IPS-NIHi7 (cell line): ENCODE measurements at regions not wholly inside any gene's neighbourhood (a gene's known extent, or its start where the extent isn't known, plus 50 kb on each side); places are given as distances from the start of the nearest gene placed in this dataset.

Source experiments
- DNase-seq: peaks from one replicate; pipeline ENCODE4 v3.0.0; 2012; ENCODE audit warnings: mixed read lengths; ENCODE audit errors: extremely low spot score

DNA sequence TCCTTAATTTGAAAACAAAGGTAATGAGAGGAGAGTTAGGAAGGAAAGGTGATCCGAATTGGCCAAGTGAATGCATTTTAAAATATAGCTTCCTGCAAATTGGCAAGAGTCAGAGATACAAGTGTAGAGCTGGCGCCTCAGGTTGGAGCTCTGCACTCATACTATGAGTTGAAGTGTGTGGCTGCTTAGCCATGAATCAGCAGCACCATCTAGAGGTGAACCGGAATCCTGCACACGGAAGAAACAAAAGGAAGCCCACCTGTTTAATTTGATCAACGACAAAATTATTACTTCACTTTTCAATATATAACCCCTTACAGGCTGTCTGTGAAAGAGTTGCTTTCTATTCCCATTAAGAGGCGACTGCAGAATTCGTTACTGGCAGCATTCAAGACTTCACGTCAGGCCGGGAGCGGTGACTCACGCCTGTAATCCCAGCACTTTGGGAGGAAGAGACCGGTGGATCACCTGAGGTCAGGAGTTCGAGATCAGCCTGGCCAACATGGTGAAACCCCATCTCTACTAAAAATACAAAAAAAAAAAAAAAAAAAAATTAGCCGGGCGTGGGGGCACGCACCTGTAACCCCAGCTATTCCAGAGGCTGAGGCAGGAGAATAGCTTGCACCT is 1253.7 kb upstream of the CDH8 start:
- DNase-seq = peak; percentile 72

DNA sequence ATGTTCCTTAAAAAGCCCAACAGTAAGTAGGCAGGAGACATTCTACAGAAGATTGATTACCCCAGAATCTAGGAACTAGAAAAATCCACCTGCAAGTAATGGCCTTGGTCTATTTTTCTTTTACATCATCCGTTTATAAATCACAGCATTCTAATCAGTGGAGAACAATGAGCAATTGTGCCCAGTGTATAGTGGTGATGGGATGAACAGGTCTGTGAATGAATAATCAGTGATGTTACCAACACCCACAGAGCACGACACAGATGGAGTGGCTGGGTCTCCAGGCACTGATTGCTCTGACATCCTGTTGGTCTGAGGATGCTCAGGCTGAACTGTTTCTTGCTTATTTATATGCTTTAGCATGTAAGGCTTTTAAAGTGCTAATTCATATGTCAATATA is 1251.2 kb upstream of the CDH8 start:
- DNase-seq = no peak

DNA sequence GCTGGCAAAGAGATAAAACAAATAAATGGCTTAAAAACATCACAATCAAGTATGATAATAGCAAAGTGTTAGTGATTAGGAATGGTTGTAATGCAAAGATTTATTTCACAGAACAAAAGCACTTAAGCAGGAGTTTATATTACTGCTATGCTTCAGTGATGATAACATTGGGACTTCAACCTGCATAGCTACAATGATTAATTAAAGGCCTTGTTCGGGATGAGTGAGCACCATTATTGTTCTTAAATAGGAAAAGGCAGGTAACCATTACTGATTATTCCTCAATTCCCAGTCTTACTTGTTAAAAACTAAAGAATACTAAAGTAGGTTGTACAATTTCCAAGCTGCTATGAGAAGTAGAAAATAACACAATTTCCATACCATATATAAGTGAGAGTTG is 1247.5 kb upstream of the CDH8 start:
- DNase-seq = no peak

DNA sequence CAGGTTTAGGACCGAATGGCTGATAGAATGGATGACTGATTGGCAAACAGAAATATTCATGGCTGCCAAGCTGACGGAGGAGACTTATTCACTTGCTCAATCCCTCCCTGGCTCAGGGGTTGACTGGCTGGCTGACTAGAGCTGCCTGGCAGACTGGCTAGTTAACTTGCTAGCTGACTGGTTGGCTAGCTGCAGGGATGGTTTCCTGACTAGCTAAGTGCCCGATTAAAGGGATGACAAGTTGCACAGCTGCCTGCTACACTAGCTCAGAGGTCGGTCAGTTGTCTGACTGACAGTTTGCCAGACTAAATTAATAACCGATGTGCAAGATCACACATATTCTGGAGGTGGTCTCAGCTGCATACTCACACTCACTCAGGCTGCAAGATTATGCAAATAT is 1208.4 kb upstream of the CDH8 start:
- DNase-seq = no peak

DNA sequence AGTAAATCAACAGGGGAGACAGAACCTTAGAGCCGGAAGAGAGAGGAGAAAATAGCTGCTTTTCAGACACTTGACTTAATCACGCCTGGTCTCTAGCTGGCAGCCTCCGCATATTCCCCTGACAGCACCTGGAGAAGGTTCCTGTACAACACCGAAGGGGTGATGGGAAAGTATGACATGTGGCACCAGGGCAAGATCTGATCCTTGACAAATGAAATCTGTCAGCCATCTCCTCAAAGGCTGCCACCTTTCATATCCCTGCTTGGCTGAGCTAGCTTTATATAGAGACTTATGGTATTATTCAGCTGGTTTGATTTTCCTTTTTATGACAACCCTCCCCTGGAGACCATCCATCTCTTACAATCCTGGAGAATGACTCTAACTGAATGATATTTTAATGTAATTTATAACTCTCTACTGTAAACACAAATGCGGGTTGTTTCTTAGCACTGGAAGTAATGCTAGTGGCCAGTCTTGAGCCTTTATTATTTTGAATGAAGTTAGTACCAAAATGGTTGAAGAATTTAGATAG is 1205.3 kb upstream of the CDH8 start:
- DNase-seq = no peak

DNA sequence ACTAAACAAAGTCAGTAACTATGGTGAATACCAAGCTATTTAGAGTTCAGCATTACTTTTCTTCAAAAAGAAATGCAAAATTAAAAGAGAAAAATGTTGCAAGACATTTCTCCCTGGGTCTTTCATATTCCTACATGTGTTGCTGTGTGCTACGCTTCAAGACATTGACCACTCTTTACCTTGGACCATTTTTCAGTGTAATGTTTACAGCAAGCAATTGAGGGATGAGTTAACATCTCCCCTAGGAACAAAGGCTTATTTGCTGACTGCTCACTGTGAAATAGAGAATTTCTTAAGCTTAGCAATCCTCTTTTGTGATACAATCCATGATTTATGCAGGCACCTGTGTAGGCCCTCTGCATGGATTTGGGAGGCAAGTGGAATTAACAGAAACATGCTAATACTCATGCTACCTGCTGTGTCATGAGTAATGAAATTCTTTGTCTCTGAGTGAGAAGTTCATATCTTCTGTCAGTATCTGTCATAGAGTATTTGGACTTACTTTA is 1202.9 kb upstream of the CDH8 start:
- no peak for DNase-seq

DNA sequence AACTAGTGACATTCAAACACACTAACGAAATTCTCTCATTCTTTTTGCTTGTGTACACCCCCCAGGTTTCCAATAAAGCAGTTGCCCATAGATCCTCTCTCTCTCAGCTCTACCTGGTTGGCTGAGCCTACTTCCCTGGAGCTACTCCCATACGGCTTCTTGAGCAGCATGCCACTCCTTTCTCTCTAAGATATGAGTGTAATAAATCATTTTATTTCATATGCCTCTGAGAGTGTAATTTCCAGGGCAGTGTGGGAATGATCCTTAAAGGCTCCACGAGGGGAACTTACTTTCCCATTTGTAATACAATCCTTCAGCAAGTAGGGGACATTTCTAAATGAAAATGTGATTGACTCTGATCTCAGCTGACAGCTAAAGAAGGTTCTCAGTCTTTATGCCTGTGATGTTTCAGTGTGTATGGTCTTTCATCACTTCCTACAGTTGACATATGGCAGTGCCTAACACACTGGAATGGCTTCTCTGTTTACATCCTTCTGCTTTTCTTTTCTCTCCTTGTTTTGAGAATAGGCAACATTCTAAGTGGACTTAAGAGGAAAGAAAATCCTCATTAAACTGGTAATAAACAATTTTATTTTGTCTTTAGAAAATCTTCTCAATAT is 1194.3 kb upstream of the CDH8 start:
- no peak for DNase-seq

DNA sequence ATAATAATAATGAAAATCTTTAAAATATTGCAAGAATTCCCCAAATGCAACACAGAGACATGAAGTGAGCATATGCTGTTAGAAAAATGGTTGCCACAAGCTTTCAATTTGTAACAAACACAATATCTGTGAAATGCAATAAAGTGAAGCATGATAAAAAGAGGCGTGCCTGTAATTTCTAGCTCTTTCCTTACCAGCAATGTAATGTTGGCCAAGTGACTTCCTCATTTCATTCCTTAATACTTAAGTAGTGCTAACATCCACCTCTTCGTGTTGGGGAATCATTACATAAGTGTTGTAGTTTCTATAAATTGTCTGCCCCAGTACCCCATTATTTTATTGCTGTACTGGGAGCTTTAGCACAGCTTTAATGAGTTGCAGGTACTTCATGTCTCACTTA is 1192.0 kb upstream of the CDH8 start:
- no peak for DNase-seq

DNA sequence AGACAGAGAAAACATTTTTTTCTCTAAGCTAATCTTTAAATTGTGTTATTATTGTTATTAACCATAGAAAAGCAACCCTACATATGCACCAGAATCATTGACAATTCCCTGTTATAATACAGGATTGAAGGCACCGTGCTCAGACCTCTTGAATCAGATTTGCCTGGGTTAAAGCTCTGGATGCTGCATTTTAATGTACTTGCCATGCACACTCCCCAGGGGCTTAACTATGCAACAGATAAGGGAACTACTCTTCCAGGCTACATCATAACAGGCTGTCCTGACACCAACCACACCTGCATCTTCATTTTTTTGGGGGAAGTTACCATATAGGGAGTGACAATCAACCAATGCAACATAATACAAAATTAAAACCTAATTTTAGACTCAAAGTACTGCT is 1187.6 kb upstream of the CDH8 start:
- no peak for DNase-seq

DNA sequence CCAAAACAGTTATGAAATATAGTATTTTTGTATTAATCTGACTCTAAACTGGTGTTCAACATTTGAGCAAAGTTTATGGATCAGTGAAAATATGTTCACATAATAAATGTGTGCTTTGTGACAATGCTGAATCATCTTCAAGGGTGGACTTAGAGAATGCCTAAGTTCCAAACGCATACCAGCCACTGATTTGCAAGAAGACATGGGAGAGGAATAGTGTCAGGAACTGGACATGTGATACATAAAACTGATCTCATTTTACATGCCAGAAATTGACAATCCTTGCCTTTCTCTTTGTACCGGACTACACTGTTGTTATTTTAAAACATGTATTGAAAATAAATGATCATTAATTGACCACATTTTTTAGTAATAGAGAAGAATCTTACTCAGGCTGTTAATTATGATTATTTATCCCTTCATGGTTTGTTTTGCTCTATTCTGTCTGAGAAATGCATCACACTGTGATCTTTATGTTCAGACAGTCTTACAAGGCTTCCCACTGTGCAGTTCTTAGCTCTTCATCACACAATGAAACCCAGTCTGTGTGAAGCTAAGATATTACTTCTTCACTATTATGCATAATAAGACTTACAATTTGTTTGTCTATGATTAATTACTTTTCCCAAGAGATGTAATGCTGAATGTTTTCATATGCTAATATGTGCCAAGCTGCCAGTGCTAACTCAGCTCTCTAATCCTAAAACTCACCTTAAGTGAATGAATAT is 1180.6 kb upstream of the CDH8 start:
- DNase-seq = no peak

DNA sequence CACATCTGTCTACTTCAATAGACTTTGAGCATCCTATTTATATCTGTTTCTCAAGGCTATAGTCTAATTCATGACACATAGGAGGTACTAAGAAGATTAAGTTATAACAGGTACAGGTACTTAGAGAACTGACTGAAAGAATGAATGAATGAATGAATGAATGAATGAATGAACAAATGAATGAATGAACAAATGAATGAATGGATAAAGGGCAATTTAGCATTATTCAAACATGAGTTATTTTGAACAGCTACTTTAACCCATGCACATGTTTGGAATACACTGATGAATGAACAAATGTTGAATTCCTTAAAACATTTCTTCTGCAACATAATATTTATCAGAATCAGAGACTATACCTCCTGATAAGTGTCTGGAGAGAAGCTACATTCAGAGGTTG is 1165.6 kb upstream of the CDH8 start:
- no peak for DNase-seq

DNA sequence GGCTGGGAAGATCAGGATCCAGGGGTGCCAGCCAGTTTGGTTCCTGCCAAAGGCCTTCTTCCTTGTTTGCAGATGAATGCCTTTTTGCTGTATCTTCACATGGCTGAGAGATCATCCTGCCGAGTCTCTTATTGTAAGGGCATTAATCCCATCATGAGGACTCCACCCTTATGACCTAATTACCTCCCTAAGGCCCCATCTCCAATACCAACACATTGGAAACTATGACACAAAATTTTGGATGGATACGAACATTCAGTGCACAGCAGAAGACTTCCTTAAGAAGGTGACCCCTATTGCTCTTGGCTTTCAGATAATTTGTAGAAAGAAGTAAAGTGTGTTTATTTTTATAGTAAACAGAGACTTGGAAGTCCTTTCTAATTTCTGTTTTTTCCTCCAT is 1164.7 kb upstream of the CDH8 start:
- no peak for DNase-seq

DNA sequence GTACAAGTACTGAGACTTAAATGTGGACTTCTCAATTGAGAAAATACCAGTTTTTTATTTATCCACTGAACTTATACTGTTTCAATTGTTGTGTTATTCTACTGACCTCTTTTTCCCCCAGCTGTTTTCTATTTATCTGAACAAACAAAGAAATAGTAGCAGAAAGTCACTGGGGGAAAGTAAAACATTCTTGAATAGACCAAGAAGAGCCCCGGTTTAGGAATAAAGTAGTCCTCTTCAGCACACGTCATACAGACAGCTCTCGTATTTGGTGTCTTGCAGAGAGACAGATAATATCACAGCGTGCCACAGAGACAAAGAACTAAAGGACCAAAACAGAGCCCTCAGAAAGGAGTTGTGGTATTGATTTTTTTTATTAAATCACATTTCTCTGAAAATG is 1159.1 kb upstream of the CDH8 start:
- no peak for DNase-seq

DNA sequence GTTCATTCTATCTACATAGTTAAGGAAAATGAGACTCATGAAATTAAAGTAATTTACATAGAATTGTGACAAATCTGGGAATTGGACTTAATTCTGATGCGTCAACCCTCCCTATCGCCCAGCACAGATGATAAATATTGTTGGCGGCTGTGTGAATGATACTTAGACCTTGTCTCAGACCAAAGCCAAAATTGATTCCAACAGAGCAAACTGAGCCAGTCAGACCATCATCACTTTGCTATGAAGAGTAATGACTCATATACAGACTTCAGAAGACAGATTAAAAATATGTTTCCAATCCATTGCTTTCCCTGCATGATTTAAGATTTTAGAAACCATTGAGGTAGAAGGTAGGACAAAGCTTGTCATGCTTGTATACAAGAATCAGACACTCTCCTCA is 1156.7 kb upstream of the CDH8 start:
- DNase-seq = no peak

DNA sequence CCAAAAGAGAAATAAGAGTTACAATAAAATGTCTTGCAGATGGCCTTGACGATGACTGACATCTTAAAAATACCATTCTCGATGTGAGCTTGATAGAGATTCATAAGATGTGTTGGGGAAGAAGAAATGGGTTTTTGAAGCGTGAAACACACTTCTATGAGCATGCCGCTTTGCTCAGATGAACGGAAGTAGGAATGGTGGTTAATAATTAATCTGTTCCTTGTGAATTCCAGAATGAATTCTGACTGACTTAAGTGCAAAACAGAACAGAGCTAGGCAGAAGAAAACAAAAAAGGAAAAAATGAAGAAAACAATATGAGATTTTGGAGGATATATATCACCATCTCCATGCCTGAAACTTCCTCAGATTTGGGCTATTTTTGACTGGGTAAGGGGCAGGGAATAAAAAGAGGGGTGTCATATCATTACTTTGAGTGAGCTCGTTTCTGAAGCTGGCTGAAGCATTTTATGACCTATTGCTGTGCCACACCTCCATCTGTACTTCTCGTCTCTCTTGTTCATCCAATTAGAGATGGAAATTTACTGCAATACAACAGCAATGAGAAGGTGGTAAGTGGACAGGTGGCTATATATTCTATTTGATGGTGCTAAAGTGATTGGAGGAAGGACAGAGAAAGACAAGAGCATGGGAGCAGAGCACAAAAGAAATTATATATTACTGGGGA is 1152.0 kb upstream of the CDH8 start:
- DNase-seq = no peak

DNA sequence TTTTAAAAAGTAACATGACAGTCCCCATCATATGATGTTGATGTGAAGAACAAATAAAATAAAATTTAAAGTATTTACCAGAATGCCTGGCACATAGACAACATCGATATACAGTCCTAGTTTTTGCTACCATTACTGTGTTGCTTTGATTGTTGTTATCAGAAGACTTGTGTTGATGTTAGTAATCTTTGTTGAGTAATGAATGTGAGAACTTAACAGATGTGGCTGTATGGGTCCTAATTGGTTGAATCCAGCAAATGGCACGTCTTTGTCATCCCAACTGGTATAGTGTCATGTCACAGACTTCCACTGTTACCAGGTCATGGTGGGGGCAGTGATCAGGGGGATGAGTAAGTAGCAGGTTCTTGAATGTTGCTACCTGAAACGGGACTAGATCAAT is 1151.4 kb upstream of the CDH8 start:
- no peak for DNase-seq

DNA sequence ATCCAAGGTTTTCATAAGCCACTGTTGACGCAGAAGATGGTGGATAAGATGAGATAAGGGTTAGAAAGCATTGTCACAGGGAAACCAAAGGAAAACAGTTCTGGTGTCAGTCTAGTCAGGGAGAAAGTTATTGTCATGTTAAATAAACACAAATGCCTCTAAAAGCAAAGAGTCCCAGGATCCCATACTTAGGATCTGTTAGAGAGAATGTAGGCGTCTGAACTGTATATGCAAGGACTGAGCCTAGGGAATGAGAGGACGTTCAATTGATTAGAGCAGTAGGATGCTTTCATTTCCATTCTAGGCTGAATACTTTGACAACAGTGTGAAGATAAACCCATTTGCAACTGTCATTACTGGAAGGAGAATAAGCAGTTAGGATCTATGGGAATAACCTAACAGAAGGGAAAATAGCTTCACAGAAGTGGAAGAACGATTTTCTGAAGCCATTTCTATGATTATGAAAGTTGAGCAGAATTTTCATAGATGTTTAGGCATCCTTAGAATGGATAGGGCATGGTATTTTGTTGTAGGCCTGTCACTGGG is 1149.1 kb upstream of the CDH8 start:
- DNase-seq = peak; percentile 11

DNA sequence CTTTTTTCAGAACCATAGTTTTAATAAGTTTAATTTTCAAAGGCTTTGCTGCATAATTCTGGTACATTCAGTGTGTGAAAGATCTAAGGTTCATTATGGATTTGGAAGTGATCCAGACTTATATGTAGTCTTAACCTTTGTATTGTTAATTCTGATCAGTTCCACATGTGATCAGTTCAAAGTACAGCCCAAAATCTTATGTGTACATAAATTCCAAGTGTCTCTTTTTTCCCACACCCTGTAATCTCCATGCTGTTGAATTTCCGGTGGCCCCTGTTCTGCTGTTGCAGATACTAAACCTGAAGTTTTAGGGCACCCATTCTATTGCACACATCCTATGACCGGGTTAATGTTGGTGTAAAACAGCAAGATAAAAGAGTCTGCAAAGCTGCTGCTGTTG is 1147.5 kb upstream of the CDH8 start:
- no peak for DNase-seq

DNA sequence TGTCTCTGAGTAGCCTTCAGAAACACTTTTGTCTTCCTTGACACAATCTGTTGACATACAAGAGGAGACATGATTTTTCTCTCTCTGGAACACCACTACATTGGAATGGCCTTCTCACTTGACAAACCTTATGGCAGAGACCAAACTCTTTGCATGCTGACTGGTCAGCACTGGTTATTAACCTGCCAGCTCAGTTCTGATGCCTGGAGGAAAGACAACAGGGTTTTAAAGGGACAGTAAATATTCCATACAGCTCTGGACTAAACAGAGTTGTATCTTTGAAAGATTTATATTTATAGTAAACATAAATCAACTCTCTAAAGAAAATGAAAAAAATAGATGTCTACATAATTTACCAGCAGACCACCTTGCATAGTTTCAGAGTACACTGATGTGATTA is 1139.1 kb upstream of the CDH8 start:
- DNase-seq = no peak

DNA sequence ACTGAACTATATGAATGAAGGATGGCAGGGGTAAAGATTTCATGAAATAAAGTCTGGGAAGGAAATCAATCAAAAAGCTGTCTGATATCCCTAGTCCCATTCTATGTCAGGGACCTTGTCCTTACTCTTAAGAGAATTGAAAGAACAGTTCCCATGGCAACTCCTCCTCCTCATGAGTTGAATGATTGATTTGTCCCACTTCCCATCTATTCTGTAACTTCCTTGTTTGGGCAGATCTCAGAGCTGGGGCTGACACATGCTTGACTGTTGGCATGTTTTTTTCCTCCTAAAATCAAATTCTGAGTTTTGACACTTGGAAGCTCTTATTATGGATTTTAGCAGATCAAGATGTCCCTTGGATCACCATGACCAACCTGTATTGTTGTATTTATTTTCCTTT is 1138.6 kb upstream of the CDH8 start:
- no peak for DNase-seq

DNA sequence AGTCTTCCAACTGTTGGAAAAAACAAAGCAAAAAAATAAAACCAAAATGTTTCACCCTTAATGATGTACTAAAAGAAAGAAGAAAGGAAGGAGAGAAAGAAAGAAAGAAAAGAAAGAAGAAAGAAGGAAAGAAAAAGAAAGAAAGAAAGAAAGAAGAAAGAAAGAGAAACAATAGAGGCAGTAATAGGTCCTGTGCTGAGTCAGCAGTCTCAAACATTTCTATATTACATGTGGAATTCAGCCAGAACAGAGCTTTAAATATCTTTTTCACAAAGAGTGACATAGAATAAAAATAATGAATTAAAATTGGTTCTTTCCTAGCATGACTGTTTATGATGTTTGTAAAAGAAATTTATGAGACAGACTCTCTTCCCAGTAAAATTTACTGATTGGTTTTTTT is 1135.3 kb upstream of the CDH8 start:
- no peak for DNase-seq

DNA sequence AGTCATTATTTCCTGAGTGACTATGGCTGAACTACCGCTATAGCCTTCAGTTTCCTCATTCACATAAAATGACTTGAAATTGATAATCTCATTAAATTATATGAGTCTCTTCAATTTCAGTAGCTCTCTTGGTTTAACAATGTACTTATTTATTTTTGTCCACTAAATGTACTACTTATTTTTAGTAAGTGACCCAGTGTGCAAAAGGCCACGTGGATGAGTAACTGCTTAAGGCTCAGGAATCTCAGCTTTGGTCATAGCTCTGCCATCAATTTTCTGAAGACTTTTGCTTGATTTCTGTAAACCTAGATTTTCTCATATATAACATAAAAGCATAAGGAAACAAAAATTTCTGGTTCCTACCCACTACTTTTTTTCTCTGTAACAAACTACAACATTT is 1132.9 kb upstream of the CDH8 start:
- DNase-seq = no peak
